RCC 7860 (cell line): ENCODE measurements at regions not wholly inside any gene's neighbourhood (a gene's known extent, or its start where the extent isn't known, plus 50 kb on each side); places are given as distances from the start of the nearest gene placed in this dataset.
"Not testable (repeated sequence)": the region's sequence is repeated elsewhere in the genome, so short reads cannot be mapped to it uniquely, and the experiment has no call there.

Experiments used
- DNase-seq: peaks from one replicate; pipeline ENCODE4 v3.0.0-alpha.2; 2015; ENCODE audit warnings: low spot score
- FAIRE-seq: peaks from 2 replicates; lab custom pipeline; 2012; peaks lifted over from hg19 to GRCh38; lab: Jason Lieb, UNC

- DNase-seq, result no peak
- no peak for FAIRE-seq
Measured at GRCh38 chr2:238775591-238775990, 72.3 kb upstream of the TWIST2 start.

DNA sequence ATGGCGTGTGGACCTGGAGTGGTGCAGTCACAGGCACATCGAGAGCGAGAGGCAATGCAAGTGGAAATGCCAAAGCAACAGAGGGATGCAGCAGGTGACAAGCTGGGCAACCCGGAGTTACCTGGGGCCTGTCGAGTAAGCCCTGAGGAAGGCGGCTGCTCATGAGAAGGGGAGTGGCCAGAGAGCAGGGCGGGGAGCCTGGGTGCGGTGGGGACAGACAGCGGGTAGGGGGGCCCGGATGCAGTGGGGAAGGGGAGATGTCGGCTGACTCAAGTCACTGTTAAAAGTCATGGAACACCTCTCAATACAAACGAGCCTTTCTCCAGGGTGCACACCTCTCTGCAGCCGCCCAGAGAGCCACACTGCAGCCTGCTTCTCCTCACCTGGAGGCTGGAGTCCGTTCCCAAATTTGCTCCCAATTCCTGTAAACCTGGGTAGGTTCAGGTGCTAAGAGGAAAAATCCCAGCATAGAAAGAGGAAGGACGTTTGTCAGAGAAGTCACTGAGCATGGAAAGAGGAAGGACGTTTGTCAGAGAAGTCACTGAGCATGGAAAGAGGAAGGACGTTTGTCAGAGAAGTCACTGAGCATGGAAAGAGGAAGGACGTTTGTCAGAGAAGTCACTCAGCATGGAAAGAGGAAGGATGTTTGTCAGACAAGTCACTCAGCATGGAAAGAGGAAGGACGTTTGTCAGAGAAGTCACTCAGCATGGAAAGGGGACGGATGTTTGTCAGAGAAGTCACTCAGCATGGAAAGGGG lies 71.7 kb upstream of the TWIST2 start:
- DNase-seq (no peak), FAIRE-seq (no peak)

- not testable (repeated sequence) for DNase-seq
Measured at GRCh38 chr2:238776761-238777046, 71.2 kb upstream of the TWIST2 start.

DNA sequence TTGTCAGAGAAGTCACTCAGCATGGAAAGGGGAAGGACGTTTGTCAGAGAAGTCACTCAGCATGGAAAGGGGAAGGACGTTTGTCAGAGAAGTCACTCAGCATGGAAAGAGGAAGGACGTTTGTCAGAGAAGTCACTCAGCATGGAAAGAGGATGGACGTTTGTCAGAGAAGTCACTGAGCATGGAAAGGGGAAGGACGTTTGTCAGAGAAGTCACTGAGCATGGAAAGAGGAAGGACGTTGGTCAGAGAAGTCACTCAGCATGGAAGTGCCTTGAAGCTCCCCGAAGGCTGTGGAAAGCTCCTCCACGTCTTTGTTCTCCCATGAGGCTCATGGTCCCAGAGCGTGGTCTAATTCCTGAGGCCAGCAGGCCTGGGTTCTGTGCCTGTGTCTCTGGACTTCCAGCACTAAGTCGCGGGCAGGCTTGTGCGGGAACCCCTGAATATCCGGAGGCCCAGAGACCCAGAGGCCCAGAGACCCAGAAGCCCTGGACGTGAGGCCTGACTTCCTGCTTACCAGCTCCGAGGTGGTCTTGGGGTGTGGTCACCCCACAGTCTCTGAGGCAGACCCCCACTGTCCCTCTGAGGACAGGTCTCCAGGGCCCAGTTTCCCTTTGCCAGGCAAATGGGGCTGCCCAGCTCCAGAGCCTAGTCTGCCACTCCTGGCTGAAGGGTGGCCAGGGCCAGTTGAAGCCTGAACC lies 70.4 kb upstream of the TWIST2 start:
- no peak for DNase-seq
- FAIRE-seq, result no peak

More at GRCh38 chr2:238776761-238777046, 71.2 kb upstream of the TWIST2 start:
- FAIRE-seq, result not testable (repeated sequence)

- DNase-seq, result no peak
- no peak for FAIRE-seq
Measured at GRCh38 chr2:238784671-238785527, 63.0 kb upstream of the TWIST2 start.

DNA sequence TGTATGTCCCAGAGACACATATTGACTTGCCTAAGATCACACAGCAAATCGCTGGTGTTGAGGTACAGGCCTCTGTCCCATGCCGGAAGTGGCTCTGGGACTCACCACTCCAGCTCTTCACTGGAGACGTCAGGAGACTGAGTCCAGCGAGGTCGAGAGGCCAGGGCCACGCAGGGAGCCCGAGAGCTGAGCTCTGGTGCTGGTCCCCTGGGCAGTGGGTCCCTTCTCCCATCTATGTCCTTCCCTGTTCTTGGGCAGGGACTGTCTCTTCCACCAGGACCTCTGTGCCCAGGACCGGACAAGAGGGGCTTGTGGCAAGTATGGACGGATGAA lies 62.4 kb upstream of the TWIST2 start:
- DNase-seq, result no peak
- FAIRE-seq, result no peak

DNA sequence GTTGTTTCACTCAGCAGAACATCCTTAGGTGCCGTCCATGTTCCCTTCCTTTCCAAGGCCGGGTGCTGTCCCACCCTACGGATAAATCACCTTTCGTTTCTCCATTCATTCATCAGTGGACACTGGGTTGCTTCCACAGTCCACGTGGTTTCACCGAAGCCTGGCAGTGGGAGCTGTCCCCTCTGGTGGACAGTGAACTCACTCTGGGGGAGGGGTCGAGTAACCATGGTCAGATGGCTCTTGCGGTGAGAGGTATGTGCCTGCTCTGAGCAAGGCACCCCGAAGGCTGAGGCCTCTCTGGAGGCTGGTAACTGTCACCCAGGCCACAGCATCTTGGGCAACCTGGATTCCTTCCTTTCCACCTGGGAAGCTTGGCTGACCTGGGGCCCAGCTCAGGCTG lies 61.5 kb upstream of the TWIST2 start:
- DNase-seq (no peak), FAIRE-seq (no peak)

DNA sequence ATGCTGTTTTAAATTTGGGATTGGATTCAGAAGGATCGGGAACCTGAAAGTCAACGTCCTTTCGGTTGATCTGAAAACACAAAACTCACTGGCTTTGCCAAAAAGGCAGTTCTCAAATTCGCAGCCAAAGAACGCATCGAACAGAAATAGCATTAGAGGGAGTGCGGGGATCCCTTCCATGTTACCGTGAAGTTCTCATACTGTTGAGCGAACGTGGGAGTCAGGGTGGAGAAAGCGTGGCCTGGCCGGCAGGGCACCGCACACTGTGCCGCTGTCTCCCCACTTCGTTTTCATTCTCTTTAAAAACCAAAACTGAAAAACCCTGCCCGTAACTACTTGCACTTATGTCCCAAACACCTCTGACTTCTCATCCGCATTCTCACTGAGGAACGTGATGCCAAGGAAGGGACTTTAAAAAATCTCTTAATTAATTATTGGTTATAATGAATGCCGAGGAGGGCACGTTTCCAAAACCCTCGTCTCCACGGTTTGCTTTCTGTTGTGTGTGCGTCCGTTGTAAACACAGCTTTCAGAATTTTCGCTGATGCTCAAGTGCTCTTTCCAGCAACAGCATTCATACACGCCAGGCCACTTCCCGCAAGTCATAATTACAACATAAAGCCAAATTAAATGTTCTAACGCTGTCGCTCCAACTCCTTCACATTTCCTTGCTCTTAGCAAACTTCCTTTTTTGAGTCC lies 60.9 kb upstream of the TWIST2 start:
- no peak for FAIRE-seq
- no peak for DNase-seq

GRCh38 chr2:238787501-238787900 lies 60.4 kb upstream of the TWIST2 start:
- FAIRE-seq (no peak), DNase-seq (no peak)

DNA sequence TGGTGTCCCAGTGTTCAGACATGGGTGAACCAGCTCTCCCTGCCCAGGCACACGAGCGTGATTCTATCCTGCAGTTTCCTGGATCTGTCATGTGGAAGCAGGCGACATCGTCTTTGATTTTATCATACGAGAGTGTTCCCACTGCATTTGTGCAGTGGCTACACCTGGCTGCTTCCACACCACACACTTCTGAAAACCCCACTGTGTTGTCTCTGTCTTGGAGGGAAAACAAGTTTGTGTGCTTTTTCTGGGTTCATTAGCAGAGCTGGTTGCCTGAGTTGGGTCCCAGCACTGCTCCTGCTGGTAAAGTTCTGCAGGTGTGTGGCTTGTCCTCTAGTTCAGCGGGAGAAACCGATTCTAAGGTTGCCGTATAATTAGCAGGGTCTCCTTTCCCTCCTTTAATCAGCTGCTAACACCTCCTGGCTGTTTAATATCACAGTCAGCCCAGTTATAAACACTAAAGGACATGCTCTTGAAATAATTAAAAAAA lies 58.5 kb upstream of the TWIST2 start:
- DNase-seq (no peak), FAIRE-seq (no peak)

GRCh38 chr2:238790126-238790832 lies 57.6 kb upstream of the TWIST2 start:
- FAIRE-seq, result no peak
- DNase-seq, result no peak

- DNase-seq, result no peak
- FAIRE-seq, result no peak
Measured at GRCh38 chr2:238790833-238791230, 57.1 kb upstream of the TWIST2 start.

- no peak for FAIRE-seq
- DNase-seq, result no peak
Measured at GRCh38 chr2:238791354-238791753, 56.5 kb upstream of the TWIST2 start.

DNA sequence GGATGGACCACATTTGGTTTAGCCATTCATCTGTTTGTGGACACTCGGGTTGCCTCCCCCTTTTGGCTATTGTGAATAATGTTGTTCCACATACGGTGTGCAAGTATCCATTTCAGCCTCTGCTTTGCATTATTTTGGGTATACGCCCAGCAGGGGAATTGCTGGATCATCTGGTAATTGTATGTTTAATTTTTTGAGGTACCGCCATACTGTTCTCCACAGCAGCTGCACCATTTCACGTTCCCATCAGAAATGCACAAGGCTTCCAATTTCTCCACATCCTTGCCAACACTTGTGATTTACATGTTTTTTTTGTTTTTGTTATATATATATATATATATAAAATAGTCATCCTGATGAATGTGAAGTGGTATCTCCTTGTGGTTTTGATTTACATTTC lies 54.6 kb upstream of the TWIST2 start:
- DNase-seq, result no peak
- no peak for FAIRE-seq

GRCh38 chr2:238793801-238794449 lies 54.0 kb upstream of the TWIST2 start:
- FAIRE-seq (no peak), DNase-seq (no peak)

DNA sequence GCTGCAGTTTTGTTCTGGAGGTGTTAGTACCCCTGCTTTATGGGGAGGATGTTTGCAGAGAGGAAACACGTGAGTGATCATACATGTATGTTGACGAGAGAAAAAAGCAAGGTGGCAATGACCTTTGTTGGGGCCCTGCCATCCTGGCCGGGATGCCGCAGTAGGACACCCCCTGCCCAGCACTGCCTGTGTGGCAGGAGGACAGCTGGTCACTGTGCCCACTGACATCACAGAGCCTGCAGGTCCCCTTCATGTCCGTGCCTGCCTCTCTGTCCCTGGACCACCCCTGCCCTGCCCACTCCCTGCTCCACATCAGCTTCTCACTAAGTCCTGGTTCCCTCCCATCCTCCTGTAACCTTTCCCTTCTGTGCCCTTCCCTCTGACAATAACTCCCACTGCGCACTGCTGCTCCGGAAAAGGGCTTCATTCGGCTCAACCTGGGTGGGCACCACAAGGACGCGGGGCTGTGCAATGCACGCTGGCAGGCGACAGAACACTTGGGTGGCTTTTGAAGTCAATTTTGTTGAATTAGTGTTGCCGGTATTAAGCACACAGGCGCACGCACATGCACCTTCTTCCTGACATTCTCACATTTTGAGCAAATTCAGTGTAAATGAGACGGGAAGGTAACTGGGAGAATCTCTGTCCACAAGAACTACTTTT lies 51.5 kb upstream of the TWIST2 start:
- FAIRE-seq (no peak), DNase-seq (no peak)

DNA sequence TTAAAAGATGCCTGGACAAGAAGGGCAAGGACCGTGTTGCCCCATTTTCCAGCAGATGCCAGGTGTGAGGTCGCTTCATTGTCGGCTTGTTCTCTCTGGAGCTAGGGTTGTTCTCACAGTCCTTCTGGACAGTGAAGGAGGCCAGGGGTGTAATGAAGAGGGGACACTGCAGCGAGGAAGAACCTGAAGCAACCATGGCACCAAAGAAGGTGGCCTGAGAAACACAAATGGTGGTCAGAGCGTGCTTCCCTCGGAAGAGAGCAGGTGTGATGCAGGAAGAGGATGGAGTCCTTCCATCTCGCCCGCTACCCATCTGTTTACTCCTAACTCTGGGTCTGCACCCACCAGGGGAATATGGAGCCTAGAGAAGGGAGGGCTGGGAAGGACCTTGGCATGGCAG lies 50.3 kb upstream of the TWIST2 start:
- FAIRE-seq (no peak), DNase-seq (no peak)
